Fibroblast of villous mesenchyme (primary cell): ENCODE measurements at regions not wholly inside any gene's neighbourhood (a gene's known extent, or its start where the extent isn't known, plus 50 kb on each side); places are given as distances from the start of the nearest gene placed in this dataset.

Source experiments
- DNase-seq: peaks from one replicate; pipeline ENCODE4 v3.0.0-alpha.2; 2010; ENCODE audit warnings: low read depth
- H3K4me3 ChIP-seq: 2 replicates; pipeline ENCODE4 v1.5.1; 2011; ENCODE audit warnings: low read depth, mild to moderate bottlenecking, low read length
- TF ChIP-seq, protein P1 (sequence below): IDR thresholded peaks from 2 replicates; pipeline ENCODE4 v1.5.1; 2012; ENCODE audit warnings: low read depth, mild to moderate bottlenecking, low read length; ENCODE audit not compliant: insufficient read depth

DNA sequence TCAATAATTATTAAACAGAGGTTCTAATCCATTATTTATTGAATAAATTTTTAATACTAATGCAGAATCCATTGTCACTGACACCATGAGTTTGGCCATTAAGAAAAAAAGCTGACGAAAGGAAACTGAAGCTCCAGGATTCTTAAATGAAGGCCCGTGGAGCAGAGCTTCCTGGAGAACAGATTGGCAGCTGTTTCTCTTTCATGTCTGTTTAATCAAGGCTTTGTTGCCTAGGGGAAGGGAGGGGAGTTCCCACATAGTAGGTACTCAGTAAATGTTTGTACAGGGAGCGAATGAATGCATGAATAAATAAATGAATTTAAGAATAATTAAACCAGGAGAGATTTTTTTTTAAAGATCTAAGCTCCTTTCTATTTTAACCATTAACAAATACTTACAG, 315.1 kb upstream of the KLHL29 start:
- no peak overlapping the region for H3K4me3 ChIP-seq
- TF ChIP-seq, protein P1, sequence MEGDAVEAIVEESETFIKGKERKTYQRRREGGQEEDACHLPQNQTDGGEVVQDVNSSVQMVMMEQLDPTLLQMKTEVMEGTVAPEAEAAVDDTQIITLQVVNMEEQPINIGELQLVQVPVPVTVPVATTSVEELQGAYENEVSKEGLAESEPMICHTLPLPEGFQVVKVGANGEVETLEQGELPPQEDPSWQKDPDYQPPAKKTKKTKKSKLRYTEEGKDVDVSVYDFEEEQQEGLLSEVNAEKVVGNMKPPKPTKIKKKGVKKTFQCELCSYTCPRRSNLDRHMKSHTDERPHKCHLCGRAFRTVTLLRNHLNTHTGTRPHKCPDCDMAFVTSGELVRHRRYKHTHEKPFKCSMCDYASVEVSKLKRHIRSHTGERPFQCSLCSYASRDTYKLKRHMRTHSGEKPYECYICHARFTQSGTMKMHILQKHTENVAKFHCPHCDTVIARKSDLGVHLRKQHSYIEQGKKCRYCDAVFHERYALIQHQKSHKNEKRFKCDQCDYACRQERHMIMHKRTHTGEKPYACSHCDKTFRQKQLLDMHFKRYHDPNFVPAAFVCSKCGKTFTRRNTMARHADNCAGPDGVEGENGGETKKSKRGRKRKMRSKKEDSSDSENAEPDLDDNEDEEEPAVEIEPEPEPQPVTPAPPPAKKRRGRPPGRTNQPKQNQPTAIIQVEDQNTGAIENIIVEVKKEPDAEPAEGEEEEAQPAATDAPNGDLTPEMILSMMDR: no peak
- DNase-seq: no peak

DNA sequence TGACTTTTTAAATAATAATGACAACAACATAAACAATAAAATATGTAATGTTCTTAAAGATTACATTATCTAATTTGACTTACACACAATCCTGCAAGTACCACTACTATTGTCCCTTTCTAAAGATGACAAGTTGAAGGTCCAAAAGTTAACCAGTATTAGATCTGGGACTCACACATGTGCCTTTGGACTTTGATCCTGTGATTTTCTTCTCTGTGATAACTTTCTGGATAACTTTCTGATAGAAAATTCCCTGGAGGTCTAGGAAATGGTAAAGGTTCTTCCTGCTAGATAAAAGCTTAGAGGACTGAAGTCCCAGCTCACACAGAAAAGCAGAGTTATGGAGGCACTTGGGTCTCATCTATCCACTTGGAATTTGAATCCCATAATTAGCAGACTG, 311.9 kb upstream of the KLHL29 start:
- TF ChIP-seq, protein P1: no peak
- DNase-seq: no peak
- H3K4me3 ChIP-seq: no peak overlapping the region

DNA sequence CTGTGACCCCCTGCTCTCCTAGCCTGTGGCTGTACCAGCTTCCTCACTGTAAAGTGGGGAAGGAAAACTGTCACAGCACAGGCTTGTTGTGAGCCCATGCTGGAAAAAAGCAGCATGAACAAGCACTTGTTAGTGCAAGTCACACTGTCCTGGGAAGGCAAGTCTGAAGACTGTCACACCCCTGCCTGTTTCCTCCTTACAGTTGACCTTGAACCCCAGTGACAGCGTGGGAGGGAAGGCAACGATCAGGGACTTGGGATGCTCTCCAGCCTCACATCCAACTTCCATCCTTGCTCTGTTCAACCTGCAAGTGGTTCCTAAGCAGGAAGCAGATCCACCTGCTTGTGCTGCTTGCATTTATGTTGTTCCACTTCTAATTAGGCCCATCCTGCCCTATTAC, 311.3 kb upstream of the KLHL29 start:
- no peak overlapping the region for H3K4me3 ChIP-seq
- no peak for DNase-seq
- TF ChIP-seq, protein P1: no peak

DNA sequence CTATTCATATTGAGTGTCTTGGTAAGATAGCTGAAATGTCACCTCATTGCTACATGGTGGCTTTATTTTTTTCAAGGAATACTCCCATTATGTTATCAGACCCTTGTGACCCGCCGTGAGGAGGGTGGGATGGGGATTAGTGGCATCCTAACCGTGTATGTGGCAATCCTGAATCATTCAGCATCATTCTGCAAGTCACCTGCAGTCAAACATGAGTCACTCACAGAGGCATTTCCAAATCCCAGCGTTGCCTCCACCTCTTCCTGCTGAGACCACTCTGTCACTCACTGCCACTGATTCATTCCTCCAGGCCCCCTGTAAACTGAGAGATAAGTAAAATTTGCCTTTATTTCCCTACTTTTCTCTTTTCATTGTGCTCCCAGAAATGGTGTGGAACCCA, 307.4 kb upstream of the KLHL29 start:
- DNase-seq: no peak
- TF ChIP-seq, protein P1: no peak
- no peak overlapping the region for H3K4me3 ChIP-seq

DNA sequence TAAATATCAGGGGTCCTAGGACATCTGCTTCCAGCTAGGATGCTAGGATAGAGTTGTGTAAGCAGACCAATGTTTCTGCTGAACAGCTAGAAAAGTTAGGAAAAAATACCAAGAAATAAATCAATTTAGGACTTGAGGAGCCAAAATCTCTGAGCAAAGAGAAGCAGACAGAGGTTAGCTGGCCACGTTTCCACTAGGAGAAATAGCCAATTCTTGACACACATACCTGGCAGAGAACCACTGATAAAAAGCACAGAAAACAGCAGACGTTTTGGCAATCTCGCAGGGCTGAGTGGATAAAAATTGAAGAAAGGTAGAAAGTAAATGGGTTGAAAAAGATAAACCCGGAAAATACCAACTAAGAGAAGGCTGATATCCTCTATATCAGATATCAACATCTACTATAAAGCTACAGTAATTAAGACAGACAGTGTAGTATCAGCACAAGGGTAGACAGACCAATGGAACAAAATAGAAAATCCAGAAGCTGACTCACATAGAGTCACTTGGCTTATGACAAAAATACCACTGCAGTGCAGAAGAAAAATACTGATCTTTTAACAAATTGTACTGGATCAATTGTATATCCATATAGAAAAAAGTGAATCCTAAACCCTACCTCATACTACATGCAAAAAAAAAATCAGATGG, 306.1 kb upstream of the KLHL29 start:
- DNase-seq: no peak
- TF ChIP-seq, protein P1: no peak
- H3K4me3 ChIP-seq: no peak overlapping the region

DNA sequence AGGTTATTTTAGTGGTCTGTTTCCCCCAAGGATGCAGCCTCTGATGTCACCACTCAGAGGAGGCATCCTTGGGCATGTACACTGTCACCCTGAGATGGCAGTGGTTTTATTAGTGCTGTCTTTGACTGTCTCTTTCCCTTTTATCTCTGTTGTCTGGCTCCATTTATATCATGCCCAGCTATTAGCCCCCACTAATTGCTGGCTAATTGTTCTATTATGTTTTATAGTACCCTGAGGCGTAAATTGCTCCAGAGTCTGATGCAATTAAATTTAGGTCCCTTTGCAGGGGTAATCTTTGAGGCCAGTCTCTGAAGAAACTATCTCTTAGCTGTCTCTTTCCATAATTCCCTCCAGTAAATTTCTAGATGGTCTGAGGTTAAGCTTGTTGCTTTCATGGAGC, 301.0 kb upstream of the KLHL29 start:
- TF ChIP-seq, protein P1: no peak
- no peak for DNase-seq
- H3K4me3 ChIP-seq: no peak overlapping the region

DNA sequence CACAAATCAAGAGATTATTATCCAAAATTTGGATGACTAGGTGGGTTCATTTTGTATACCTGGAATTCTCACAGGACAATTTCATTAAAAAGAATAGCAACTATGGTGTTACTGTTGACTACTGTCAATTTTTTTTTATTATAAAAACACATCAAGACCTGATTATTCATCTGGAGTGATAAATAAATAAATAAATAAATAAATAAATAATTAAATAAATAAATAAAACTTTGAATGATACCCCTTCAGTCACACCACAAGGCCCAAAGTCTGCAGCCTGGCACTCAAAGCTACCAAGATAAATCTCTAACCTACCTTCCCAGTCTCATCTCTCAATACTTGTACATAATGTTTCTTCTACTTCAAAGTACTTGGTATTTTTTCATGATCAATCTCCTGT, 294.0 kb upstream of the KLHL29 start:
- DNase-seq: no peak
- no peak overlapping the region for H3K4me3 ChIP-seq
- TF ChIP-seq, protein P1: no peak
